Gastrocnemius medialis (tissue), 4 donors: ENCODE measurements at regions not wholly inside any gene's neighbourhood (a gene's known extent, or its start where the extent isn't known, plus 50 kb on each side); places are given as distances from the start of the nearest gene placed in this dataset.

Experiments
- POLR2A ChIP-seq, 2 donors: fragments of 450-650 bp; IDR thresholded peaks; one replicate each; pipeline ENCODE4 v1.6.1; 2017; ENCODE audit warnings: antibody characterized with exemption in 2 of 2, mild to moderate bottlenecking in 2 of 2, moderate library complexity in 2 of 2
- TF ChIP-seq, protein P1 (sequence below), 5 experiments: fragments of 450-650 bp in 3 of 5; fragments of 200-600 bp in 2 of 5; sonication (generic) in 2 of 5; IDR thresholded peaks in 4 of 5; conservative IDR thresholded peaks in 1 of 5; 1 replicate in 4 of 5; 2 replicates in 1 of 5; pipeline ENCODE4 v1.5.1; 2016 to 2019; ENCODE audit warnings: antibody characterized with exemption in 5 of 5, mild to moderate bottlenecking in 3 of 5, moderate library complexity in 3 of 5

DNA sequence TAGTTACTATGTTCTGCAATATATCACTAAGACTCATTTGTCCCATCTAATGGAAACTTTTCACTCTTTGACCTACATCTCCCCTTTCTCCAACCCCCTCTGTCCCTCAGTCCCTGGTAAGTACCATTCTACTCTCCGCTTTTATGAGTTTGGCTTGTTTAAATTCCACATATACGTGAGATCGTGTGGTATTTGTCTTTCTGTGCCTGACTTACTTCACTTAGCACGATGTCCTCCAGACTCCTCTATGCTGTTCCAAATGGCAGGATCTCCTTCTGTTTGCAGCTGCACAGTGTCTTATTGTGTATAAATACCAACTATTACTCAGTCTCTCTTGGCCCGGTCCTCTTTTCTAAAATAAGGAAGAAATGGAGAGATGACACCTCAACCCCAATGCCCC, 205.4 kb upstream of the NTM start:
- TF ChIP-seq, protein P1, sequence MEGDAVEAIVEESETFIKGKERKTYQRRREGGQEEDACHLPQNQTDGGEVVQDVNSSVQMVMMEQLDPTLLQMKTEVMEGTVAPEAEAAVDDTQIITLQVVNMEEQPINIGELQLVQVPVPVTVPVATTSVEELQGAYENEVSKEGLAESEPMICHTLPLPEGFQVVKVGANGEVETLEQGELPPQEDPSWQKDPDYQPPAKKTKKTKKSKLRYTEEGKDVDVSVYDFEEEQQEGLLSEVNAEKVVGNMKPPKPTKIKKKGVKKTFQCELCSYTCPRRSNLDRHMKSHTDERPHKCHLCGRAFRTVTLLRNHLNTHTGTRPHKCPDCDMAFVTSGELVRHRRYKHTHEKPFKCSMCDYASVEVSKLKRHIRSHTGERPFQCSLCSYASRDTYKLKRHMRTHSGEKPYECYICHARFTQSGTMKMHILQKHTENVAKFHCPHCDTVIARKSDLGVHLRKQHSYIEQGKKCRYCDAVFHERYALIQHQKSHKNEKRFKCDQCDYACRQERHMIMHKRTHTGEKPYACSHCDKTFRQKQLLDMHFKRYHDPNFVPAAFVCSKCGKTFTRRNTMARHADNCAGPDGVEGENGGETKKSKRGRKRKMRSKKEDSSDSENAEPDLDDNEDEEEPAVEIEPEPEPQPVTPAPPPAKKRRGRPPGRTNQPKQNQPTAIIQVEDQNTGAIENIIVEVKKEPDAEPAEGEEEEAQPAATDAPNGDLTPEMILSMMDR (IDR thresholded peaks at IDR 0.05 in 4 of 5, conservative IDR thresholded peaks at IDR 0.05 in 1 of 5): no peak
- TF ChIP-seq POLR2A (IDR thresholded peaks at IDR 0.05): no peak
